ENCODE measurements at regions not wholly inside any gene's neighbourhood (a gene's known extent, or its start where the extent isn't known, plus 50 kb on each side); places are given as distances from the start of the nearest gene placed in this dataset.
"Not testable (repeated sequence)": the region's sequence is repeated elsewhere in the genome, so short reads cannot be mapped to it uniquely, and the experiment has no call there.

DNA sequence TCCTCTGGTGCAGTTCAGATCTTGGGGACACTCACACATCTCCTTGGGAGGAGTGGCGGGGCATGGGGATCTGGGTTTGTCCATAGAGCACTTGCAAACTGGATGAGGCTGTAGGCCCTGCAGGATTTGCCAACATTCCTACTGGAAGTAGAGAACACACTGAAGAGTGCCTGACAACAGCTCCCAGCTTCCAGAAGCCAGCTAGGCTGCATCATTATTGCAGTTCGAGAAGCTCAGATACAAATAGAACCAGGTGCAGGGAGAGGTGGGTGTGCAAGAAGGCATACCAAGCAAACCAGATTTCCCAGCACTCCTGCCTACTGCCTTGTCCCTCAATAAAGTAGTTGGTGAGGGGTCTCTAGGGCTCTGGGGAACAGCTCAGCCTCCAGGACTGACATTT lies 52.5 kb downstream of the RHOB start:
- Histone ChIP-seq H3K18ac (ENCODE audit: low read length) (no peak overlapping the region), H3K4ac (ENCODE audit: low read depth, low read length) (peak overlapping the region; percentile 21), H4K12ac (ENCODE audit: low read depth, low read length) (no peak overlapping the region), H3K4me1 (ENCODE audit: control insufficient read depth in 1 of 2, insufficient read depth in 2 of 2, low read length in 2 of 2) (peaks cover 23 to 24% of the 10 kb centered on the region in 2 experiments), H4K8ac (ENCODE audit: low read depth, low read length) (no peak overlapping the region), H2BK5ac (ENCODE audit: low read depth, low read length, poor library complexity) (no peak overlapping the region), H2AFZ (ENCODE audit: insufficient read depth, low read length, poor library complexity) (no peak overlapping the region), H2BK120ac (ENCODE audit: insufficient read depth, low read length, poor library complexity) (peak overlapping the region; percentile 21), H2BK12ac (ENCODE audit: low read length) (peak overlapping the region; percentile 90), H3K27me3 (ENCODE audit: insufficient read depth, low read length) (no peaks in the 10 kb centered on the region), H3K9me3 (ENCODE audit: insufficient read depth, low read depth, low read length) (no peaks in the 10 kb centered on the region), H3K23ac (ENCODE audit: low read length) (no peak overlapping the region), H3K27ac (ENCODE audit: low read depth, low read length) (no peak overlapping the region), H3K14ac (ENCODE audit: low read length) (no peak overlapping the region), H3K4me2 (ENCODE audit: low read length) (no peak overlapping the region), H3K4me3 (ENCODE audit: low read depth, low read length) (no peak overlapping the region), H4K91ac (ENCODE audit: low read depth, low read length) (peak overlapping the region; percentile 44), H2AK5ac (ENCODE audit: low read length) (peak overlapping the region; percentile 0), H3K79me2 (ENCODE audit: control insufficient read depth, insufficient read depth, low read length, poor library complexity) (peaks cover 7% of the 10 kb centered on the region), H3K79me1 (ENCODE audit: low read length) (peaks cover 34% of the 10 kb centered on the region), H3K36me3 (ENCODE audit: control insufficient read depth in 1 of 2, insufficient read depth in 2 of 2, low read length in 2 of 2) (no peaks in the 10 kb centered on the region), H3K9ac (ENCODE audit: low read length) (no peak overlapping the region)
- no peak for DNase-seq
- no CpG with 5 or more reads among the region's 2 CpGs for WGBS (ENCODE audit: extremely low coverage, insufficient coverage, insufficient read length)

DNA sequence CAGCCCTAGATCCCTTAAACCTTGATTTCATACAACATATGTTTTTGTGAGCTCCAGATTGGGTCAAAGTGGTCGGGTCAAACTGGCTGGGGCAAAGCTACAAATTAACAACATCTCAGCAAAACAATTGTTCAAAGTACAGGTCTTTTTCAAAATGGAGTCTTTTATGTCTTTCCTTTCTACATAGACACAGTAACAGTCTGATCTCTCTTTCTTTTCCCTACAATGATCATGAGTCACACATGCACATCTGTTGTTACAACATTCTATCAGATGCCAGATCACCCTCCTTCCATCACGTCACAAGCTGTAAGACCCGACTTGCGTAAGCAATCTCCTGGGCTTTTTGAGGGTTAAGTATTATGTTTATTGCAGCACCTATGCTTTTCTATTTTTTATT lies 55.1 kb downstream of the RHOB start:
- Histone ChIP-seq H3K27ac (ENCODE audit: low read depth, low read length) (no peak overlapping the region), H3K18ac (ENCODE audit: low read length) (no peak overlapping the region), H3K14ac (ENCODE audit: low read length) (no peak overlapping the region), H4K12ac (ENCODE audit: low read depth, low read length) (no peak overlapping the region), H3K79me1 (ENCODE audit: low read length) (peaks cover 21% of the 10 kb centered on the region), H2BK5ac (ENCODE audit: low read depth, low read length, poor library complexity) (no peak overlapping the region), H3K4me3 (ENCODE audit: low read depth, low read length) (no peak overlapping the region), H3K27me3 (ENCODE audit: insufficient read depth, low read length) (no peaks in the 10 kb centered on the region), H3K9ac (ENCODE audit: low read length) (no peak overlapping the region), H4K91ac (ENCODE audit: low read depth, low read length) (no peak overlapping the region), H3K4me2 (ENCODE audit: low read length) (no peak overlapping the region), H3K79me2 (ENCODE audit: control insufficient read depth, insufficient read depth, low read length, poor library complexity) (no peaks in the 10 kb centered on the region), H2BK12ac (ENCODE audit: low read length) (no peak overlapping the region), H3K23ac (ENCODE audit: low read length) (no peak overlapping the region), H4K8ac (ENCODE audit: low read depth, low read length) (no peak overlapping the region), H3K9me3 (ENCODE audit: insufficient read depth, low read depth, low read length) (no peaks in the 10 kb centered on the region), H2AFZ (ENCODE audit: insufficient read depth, low read length, poor library complexity) (no peak overlapping the region), H2AK5ac (ENCODE audit: low read length) (no peak overlapping the region), H3K36me3 (ENCODE audit: control insufficient read depth in 1 of 2, insufficient read depth in 2 of 2, low read length in 2 of 2) (no peaks in the 10 kb centered on the region), H3K4ac (ENCODE audit: low read depth, low read length) (no peak overlapping the region), H2BK120ac (ENCODE audit: insufficient read depth, low read length, poor library complexity) (no peak overlapping the region), H3K4me1 (ENCODE audit: control insufficient read depth in 1 of 2, insufficient read depth in 2 of 2, low read length in 2 of 2) (peaks cover 8 to 11% of the 10 kb centered on the region in 2 experiments)
- whole genome bisulfite sequencing (ENCODE audit: extremely low coverage, insufficient coverage, insufficient read length), result no CpG with 5 or more reads among the region's 4 CpGs
- DNase-seq, result peak; percentile 66 to 89

DNA sequence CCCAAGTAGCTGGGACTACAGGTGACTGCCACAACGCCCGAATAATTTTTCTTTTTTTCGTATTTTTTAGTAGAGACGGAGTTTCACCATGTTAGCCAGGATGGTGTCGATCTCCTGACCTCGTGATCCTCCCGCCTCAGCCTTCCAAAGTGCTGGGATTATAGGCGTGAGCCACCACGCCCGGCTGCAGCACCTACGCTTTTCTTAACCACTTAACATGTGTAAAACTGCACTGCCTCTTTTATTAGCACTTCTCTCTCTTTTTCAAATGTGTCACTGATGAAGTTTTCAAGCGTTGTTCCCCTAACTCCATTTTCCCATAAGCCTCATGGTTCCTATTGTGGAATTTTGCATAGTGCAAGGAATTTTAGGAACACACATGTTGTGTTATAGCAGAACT lies 55.6 kb downstream of the RHOB start:
- H2AFZ ChIP-seq (ENCODE audit: insufficient read depth, low read length, poor library complexity); H3K27me3 ChIP-seq (ENCODE audit: insufficient read depth, low read length); H3K36me3 ChIP-seq (ENCODE audit: control insufficient read depth in 1 of 2, insufficient read depth in 2 of 2, low read length in 2 of 2); H3K4ac ChIP-seq (ENCODE audit: low read depth, low read length); H2BK5ac ChIP-seq (ENCODE audit: low read depth, low read length, poor library complexity); H3K4me3 ChIP-seq (ENCODE audit: low read depth, low read length); H3K9me3 ChIP-seq (ENCODE audit: insufficient read depth, low read depth, low read length); H2BK120ac ChIP-seq (ENCODE audit: insufficient read depth, low read length, poor library complexity); H4K91ac ChIP-seq (ENCODE audit: low read depth, low read length); H3K14ac ChIP-seq (ENCODE audit: low read length); H2BK12ac ChIP-seq (ENCODE audit: low read length); H3K27ac ChIP-seq (ENCODE audit: low read depth, low read length); H3K23ac ChIP-seq (ENCODE audit: low read length); H4K12ac ChIP-seq (ENCODE audit: low read depth, low read length); H3K18ac ChIP-seq (ENCODE audit: low read length); H4K8ac ChIP-seq (ENCODE audit: low read depth, low read length); H3K9ac ChIP-seq (ENCODE audit: low read length); H3K79me2 ChIP-seq (ENCODE audit: control insufficient read depth, insufficient read depth, low read length, poor library complexity); H2AK5ac ChIP-seq (ENCODE audit: low read length); H3K4me2 ChIP-seq (ENCODE audit: low read length); DNase-seq: not testable (repeated sequence)
- Histone ChIP-seq H3K79me1 (ENCODE audit: low read length) (peaks cover 20% of the 10 kb centered on the region), H3K4me1 (ENCODE audit: control insufficient read depth in 1 of 2, insufficient read depth in 2 of 2, low read length in 2 of 2) (peaks cover 11 to 12% of the 10 kb centered on the region in 2 experiments)
- WGBS (ENCODE audit: extremely low coverage, insufficient coverage, insufficient read length), result no CpG with 5 or more reads among the region's 12 CpGs

DNA sequence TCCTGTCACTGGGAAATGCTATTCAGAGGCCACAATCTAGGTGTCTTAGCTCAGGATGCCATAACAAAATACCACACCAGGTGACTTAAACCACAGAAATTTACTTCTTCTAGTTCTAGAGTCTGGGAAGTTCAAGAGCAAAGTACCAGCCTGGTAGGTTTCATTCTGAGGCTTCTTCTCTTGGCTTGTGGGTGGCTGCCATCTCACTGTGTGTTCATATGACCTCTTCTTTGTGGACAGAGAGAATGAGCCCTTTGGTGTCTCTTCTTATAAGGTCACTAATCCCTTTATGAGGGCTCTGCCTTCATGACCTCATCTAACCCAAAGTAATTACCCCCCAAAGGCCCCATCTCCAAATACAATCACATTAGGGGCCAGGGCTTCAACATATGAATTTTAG lies 57.3 kb downstream of the RHOB start:
- DNase-seq, result peak in 1 of 2 donors; percentile 73
- H4K12ac ChIP-seq (ENCODE audit: low read depth, low read length), result no peak overlapping the region
- H3K36me3 ChIP-seq (ENCODE audit: control insufficient read depth in 1 of 2, insufficient read depth in 2 of 2, low read length in 2 of 2), result no peaks in the 10 kb centered on the region
- H2AK5ac ChIP-seq (ENCODE audit: low read length), result no peak overlapping the region
- no peak overlapping the region for H3K14ac ChIP-seq (ENCODE audit: low read length)
- no peak overlapping the region for H4K8ac ChIP-seq (ENCODE audit: low read depth, low read length)
- H3K4ac ChIP-seq (ENCODE audit: low read depth, low read length), result no peak overlapping the region
- H3K4me3 ChIP-seq (ENCODE audit: low read depth, low read length), result no peak overlapping the region
- H3K79me1 ChIP-seq (ENCODE audit: low read length), result peaks cover 23% of the 10 kb centered on the region
- no peak overlapping the region for H3K4me2 ChIP-seq (ENCODE audit: low read length)
- no peak overlapping the region for H2BK120ac ChIP-seq (ENCODE audit: insufficient read depth, low read length, poor library complexity)
- peaks cover under 1% of the 10 kb centered on the region for H3K79me2 ChIP-seq (ENCODE audit: control insufficient read depth, insufficient read depth, low read length, poor library complexity)
- H2BK5ac ChIP-seq (ENCODE audit: low read depth, low read length, poor library complexity), result no peak overlapping the region
- H3K4me1 ChIP-seq (ENCODE audit: control insufficient read depth in 1 of 2, insufficient read depth in 2 of 2, low read length in 2 of 2), result peaks cover 13 to 15% of the 10 kb centered on the region in 2 experiments
- H3K27me3 ChIP-seq (ENCODE audit: insufficient read depth, low read length), result no peaks in the 10 kb centered on the region
- no peak overlapping the region for H3K9ac ChIP-seq (ENCODE audit: low read length)
- no peaks in the 10 kb centered on the region for H3K9me3 ChIP-seq (ENCODE audit: insufficient read depth, low read depth, low read length)
- H3K18ac ChIP-seq (ENCODE audit: low read length), result no peak overlapping the region
- no peak overlapping the region for H3K27ac ChIP-seq (ENCODE audit: low read depth, low read length)
- no peak overlapping the region for H2BK12ac ChIP-seq (ENCODE audit: low read length)
- no peak overlapping the region for H3K23ac ChIP-seq (ENCODE audit: low read length)
- H4K91ac ChIP-seq (ENCODE audit: low read depth, low read length), result no peak overlapping the region
- H2AFZ ChIP-seq (ENCODE audit: insufficient read depth, low read length, poor library complexity), result no peak overlapping the region
